Gastrocnemius medialis (tissue), 4 donors: ENCODE measurements at regions not wholly inside any gene's neighbourhood (a gene's known extent, or its start where the extent isn't known, plus 50 kb on each side); places are given as distances from the start of the nearest gene placed in this dataset.
"Not testable (repeated sequence)": the region's sequence is repeated elsewhere in the genome, so short reads cannot be mapped to it uniquely, and the experiment has no call there.

Experiments
- POLR2A ChIP-seq, 2 donors: fragments of 450-650 bp; IDR thresholded peaks; one replicate each; pipeline ENCODE4 v1.6.1; 2017; ENCODE audit warnings: antibody characterized with exemption in 2 of 2, mild to moderate bottlenecking in 2 of 2, moderate library complexity in 2 of 2
- TF ChIP-seq, protein P1 (sequence below), 5 experiments: fragments of 450-650 bp in 3 of 5; fragments of 200-600 bp in 2 of 5; sonication (generic) in 2 of 5; IDR thresholded peaks in 4 of 5; conservative IDR thresholded peaks in 1 of 5; 1 replicate in 4 of 5; 2 replicates in 1 of 5; pipeline ENCODE4 v1.5.1; 2016 to 2019; ENCODE audit warnings: antibody characterized with exemption in 5 of 5, mild to moderate bottlenecking in 3 of 5, moderate library complexity in 3 of 5

DNA sequence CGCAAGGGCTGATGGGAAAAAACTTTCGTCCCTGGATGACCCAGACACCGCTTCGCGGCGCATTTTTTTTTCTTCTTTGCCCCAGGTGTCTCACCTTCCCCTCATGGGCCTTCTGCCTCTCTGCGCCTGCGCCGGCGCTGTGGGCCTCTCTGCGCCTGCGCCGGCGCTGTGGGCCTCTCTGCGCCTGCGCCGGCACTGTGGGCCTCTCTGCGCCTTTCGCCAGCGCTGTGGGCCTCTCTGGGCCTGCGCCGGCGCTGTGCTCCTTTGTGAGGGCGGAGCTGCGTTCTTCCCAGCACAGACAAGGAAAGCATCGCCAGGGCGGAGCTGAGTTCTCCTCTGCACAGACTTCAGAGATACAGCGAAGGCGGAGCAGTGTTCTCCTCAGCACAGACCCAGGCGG is 3703.0 kb upstream of the OR11H1 start:
- not testable (repeated sequence) for TF ChIP-seq POLR2A (IDR thresholded peaks at IDR 0.05)
- TF ChIP-seq, protein P1, sequence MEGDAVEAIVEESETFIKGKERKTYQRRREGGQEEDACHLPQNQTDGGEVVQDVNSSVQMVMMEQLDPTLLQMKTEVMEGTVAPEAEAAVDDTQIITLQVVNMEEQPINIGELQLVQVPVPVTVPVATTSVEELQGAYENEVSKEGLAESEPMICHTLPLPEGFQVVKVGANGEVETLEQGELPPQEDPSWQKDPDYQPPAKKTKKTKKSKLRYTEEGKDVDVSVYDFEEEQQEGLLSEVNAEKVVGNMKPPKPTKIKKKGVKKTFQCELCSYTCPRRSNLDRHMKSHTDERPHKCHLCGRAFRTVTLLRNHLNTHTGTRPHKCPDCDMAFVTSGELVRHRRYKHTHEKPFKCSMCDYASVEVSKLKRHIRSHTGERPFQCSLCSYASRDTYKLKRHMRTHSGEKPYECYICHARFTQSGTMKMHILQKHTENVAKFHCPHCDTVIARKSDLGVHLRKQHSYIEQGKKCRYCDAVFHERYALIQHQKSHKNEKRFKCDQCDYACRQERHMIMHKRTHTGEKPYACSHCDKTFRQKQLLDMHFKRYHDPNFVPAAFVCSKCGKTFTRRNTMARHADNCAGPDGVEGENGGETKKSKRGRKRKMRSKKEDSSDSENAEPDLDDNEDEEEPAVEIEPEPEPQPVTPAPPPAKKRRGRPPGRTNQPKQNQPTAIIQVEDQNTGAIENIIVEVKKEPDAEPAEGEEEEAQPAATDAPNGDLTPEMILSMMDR (IDR thresholded peaks at IDR 0.05 in 4 of 5, conservative IDR thresholded peaks at IDR 0.05 in 1 of 5), result not testable (repeated sequence)
